GM21619 (cell line): ENCODE measurements at regions not wholly inside any gene's neighbourhood (a gene's known extent, or its start where the extent isn't known, plus 50 kb on each side); places are given as distances from the start of the nearest gene placed in this dataset.
"Not testable (repeated sequence)": the region's sequence is repeated elsewhere in the genome, so short reads cannot be mapped to it uniquely, and the experiment has no call there.

Source experiments
- ATAC-seq: cut with Tn5 transposase; IDR thresholded peaks from one replicate; pipeline ENCODE4 v1.9.1; 2021; ENCODE audit not compliant: unreplicated experiment

GRCh38 chr13:88802886-88803285, 1131.7 kb downstream of the SLITRK5 start:
- no peak for ATAC-seq

- ATAC-seq = no peak
Observed at GRCh38 chr13:88806438-88806837, 1135.3 kb downstream of the SLITRK5 start.

GRCh38 chr13:88817560-88817959, 1146.4 kb downstream of the SLITRK5 start:
- ATAC-seq = no peak

- no peak for ATAC-seq
Observed at GRCh38 chr13:88823114-88823513, 1151.9 kb downstream of the SLITRK5 start.

- ATAC-seq = no peak
Observed at GRCh38 chr13:88824218-88824617, 1153.0 kb downstream of the SLITRK5 start.

GRCh38 chr13:88840085-88840484, 1168.9 kb downstream of the SLITRK5 start:
- no peak for ATAC-seq

- not testable (repeated sequence) for ATAC-seq
Observed at GRCh38 chr13:88852293-88852692, 1181.1 kb downstream of the SLITRK5 start.

- ATAC-seq = no peak
Observed at GRCh38 chr13:88857256-88857655, 1186.1 kb downstream of the SLITRK5 start.

- no peak for ATAC-seq
Observed at GRCh38 chr13:88862095-88862620, 1191.0 kb downstream of the SLITRK5 start.

- ATAC-seq = no peak
Observed at GRCh38 chr13:88863116-88863515, 1191.9 kb downstream of the SLITRK5 start.

GRCh38 chr13:88866195-88866594, 1195.0 kb downstream of the SLITRK5 start:
- no peak for ATAC-seq

- ATAC-seq = no peak
Observed at GRCh38 chr13:88883741-88884140, 1212.6 kb downstream of the SLITRK5 start.

- no peak for ATAC-seq
Observed at GRCh38 chr13:88887045-88887662, 1216.0 kb downstream of the SLITRK5 start.

- ATAC-seq = no peak
Observed at GRCh38 chr13:88895261-88895941, 1224.2 kb downstream of the SLITRK5 start.

GRCh38 chr13:88896466-88896865, 1225.3 kb downstream of the SLITRK5 start:
- ATAC-seq = no peak

GRCh38 chr13:88908961-88909441, 1237.8 kb downstream of the SLITRK5 start:
- ATAC-seq = no peak

- peak; percentile 92 for ATAC-seq
Observed at GRCh38 chr13:88919970-88920628, 1248.9 kb downstream of the SLITRK5 start.

GRCh38 chr13:88925954-88926353, 1254.8 kb downstream of the SLITRK5 start:
- no peak for ATAC-seq

GRCh38 chr13:88926890-88927502, 1255.8 kb downstream of the SLITRK5 start:
- ATAC-seq = no peak

- ATAC-seq = no peak
Observed at GRCh38 chr13:88932950-88933349, 1261.8 kb downstream of the SLITRK5 start.

GRCh38 chr13:88937384-88937783, 1266.2 kb downstream of the SLITRK5 start:
- no peak for ATAC-seq
